HepG2 (cell line): ENCODE measurements at regions not wholly inside any gene's neighbourhood (a gene's known extent, or its start where the extent isn't known, plus 50 kb on each side); places are given as distances from the start of the nearest gene placed in this dataset.

Experiments used
- ATAD3A ChIP-seq: sonication (generic); formaldehyde crosslinking; IDR thresholded peaks from 2 replicates; pipeline ENCODE4 v1.4.0; 2020; ENCODE audit warnings: missing genetic modification reagents
- GABPB1 ChIP-seq: IDR thresholded peaks from 2 replicates; pipeline ENCODE4 v1.6.1; 2016; ENCODE audit warnings: mild to moderate bottlenecking, missing genetic modification reagents, moderate library complexity, missing compliant biosample characterization
- KLF12 ChIP-seq: sonication (generic); formaldehyde crosslinking; IDR thresholded peaks from 2 replicates; pipeline ENCODE4 v1.4.0; 2020; ENCODE audit warnings: missing genetic modification reagents, borderline replicate concordance
- PATZ1 ChIP-seq: sonication (generic); formaldehyde crosslinking; IDR thresholded peaks from 2 replicates; pipeline ENCODE4 v1.4.0; 2020; ENCODE audit warnings: missing genetic modification reagents
- PTBP1 ChIP-seq: fragments of 200-400 bp; formaldehyde crosslinking; IDR thresholded peaks from 2 replicates; pipeline ENCODE4 v1.6.1; 2018; ENCODE audit warnings: low read length, low read depth; ENCODE audit not compliant: poor library complexity, severe bottlenecking
- RBAK ChIP-seq: sonication (generic); formaldehyde crosslinking; IDR thresholded peaks from 2 replicates; pipeline ENCODE4 v1.5.1; 2020; ENCODE audit warnings: mild to moderate bottlenecking, missing genetic modification reagents
- REPIN1 ChIP-seq: sonication (generic); formaldehyde crosslinking; IDR thresholded peaks from 2 replicates; pipeline ENCODE4 v1.8.0; 2022; ENCODE audit warnings: missing genetic modification reagents, low read depth, mild to moderate bottlenecking, borderline replicate concordance
- SP2 ChIP-seq: sonication (generic); formaldehyde crosslinking; IDR thresholded peaks from 2 replicates; pipeline ENCODE4 v1.5.1; 2020; ENCODE audit warnings: mild to moderate bottlenecking, missing genetic modification reagents
- STAG1 ChIP-seq: sonication (generic); formaldehyde crosslinking; IDR thresholded peaks from 2 replicates; pipeline ENCODE4 v1.4.0; 2020; ENCODE audit warnings: missing genetic modification reagents
- UBTF ChIP-seq: sonication (generic); formaldehyde crosslinking; IDR thresholded peaks from 2 replicates; pipeline ENCODE4 v1.4.0; 2020; ENCODE audit warnings: mild to moderate bottlenecking, missing genetic modification reagents
- ZNF225 ChIP-seq: sonication (generic); formaldehyde crosslinking; IDR thresholded peaks from 2 replicates; pipeline ENCODE4 v1.4.0; 2020; ENCODE audit warnings: mild to moderate bottlenecking, missing genetic modification reagents
- ZNF280B ChIP-seq: sonication (generic); formaldehyde crosslinking; IDR thresholded peaks from 2 replicates; pipeline ENCODE4 v1.5.0; 2020; ENCODE audit warnings: missing genetic modification reagents, mild to moderate bottlenecking, borderline replicate concordance
- ZNF574 ChIP-seq: sonication (generic); formaldehyde crosslinking; IDR thresholded peaks from 2 replicates; pipeline ENCODE4 v1.4.0; 2020; ENCODE audit warnings: missing genetic modification reagents
- TF ChIP-seq, protein P1 (sequence below): IDR thresholded peaks from 2 replicates; pipeline ENCODE4 v1.6.1; 2012; ENCODE audit warnings: inconsistent platforms
- TF ChIP-seq, protein P2 (sequence below): sonication (generic); formaldehyde crosslinking; IDR thresholded peaks from 2 replicates; pipeline ENCODE4 v1.5.0; 2020; ENCODE audit warnings: missing genetic modification reagents, mild to moderate bottlenecking, borderline replicate concordance
- TF ChIP-seq, protein P3 (sequence below): sonication (generic); formaldehyde crosslinking; IDR thresholded peaks from 2 replicates; pipeline ENCODE4 v1.4.0; 2020; ENCODE audit warnings: missing genetic modification reagents

DNA sequence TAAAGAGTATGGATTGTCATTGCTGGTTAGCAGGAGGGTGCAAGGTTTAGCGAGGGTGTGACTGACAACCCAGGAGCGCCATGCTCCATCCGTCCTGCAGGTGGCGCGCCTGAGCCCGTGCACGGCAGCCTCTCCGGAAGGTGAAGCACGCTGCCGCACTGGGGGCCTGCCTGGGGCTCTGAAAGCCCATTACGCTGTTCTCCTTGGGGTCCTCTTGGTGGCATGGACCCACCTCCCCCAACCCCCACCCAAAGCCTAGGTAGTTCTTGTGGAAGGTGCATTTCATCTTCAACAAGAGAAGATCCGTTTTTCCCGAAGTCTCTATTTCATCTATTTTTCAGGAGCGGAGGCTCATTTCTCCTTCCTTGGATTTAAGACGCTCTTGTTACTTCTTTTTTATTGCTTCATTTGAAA lies 197.4 kb upstream of the KCNG1 start (continued):
- TF ChIP-seq, protein P1, sequence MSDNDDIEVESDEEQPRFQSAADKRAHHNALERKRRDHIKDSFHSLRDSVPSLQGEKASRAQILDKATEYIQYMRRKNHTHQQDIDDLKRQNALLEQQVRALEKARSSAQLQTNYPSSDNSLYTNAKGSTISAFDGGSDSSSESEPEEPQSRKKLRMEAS: peak; percentile 41; the same call in 1 of the 2 replicates
- TF ChIP-seq RBAK (CRISPR knock-in tag): 0 out of 2 replicates have a peak, but pooled peaks have one; percentile 18
- 0 out of 2 replicates have a peak, but pooled peaks have one; percentile 42 for TF ChIP-seq KLF12 (CRISPR knock-in tag)
- peak; percentile 53; the same call in 1 of the 2 replicates for TF ChIP-seq PATZ1
- TF ChIP-seq ZNF225 (CRISPR knock-in tag): peak; percentile 74; the same call in 1 of the 2 replicates
- peak; percentile 76; the same call in 1 of the 2 replicates for TF ChIP-seq ZNF280B (CRISPR knock-in tag)
- peak; percentile 69 for TF ChIP-seq GABPB1 (CRISPR knock-in tag)
- no peak for TF ChIP-seq ATAD3A (CRISPR knock-in tag)
- 0 out of 2 replicates have a peak, but pooled peaks have one; percentile 14 for TF ChIP-seq UBTF
- no peak for TF ChIP-seq PTBP1
- TF ChIP-seq REPIN1 (CRISPR knock-in tag): no peak
- TF ChIP-seq SP2: no peak
- peak; percentile 35; the same call in 1 of the 2 replicates for TF ChIP-seq ZNF574 (CRISPR knock-in tag)
- TF ChIP-seq, protein P2, sequence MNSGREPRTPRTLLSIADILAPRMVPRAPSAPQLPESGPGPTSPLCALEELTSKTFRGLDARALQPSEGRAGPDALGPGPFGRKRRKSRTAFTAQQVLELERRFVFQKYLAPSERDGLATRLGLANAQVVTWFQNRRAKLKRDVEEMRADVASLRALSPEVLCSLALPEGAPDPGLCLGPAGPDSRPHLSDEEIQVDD (CRISPR knock-in tag): no peak
- TF ChIP-seq, protein P3, sequence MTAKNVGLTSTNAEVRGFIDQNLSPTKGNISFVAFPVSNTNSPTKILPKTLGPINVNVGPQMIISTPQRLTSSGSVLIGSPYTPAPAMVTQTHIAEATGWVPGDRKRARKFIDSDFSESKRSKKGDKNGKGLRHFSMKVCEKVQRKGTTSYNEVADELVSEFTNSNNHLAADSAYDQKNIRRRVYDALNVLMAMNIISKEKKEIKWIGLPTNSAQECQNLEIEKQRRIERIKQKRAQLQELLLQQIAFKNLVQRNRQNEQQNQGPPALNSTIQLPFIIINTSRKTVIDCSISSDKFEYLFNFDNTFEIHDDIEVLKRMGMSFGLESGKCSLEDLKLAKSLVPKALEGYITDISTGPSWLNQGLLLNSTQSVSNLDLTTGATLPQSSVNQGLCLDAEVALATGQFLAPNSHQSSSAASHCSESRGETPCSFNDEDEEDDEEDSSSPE (CRISPR knock-in tag): 0 out of 2 replicates have a peak, but pooled peaks have one; percentile 18
- TF ChIP-seq STAG1 (CRISPR knock-in tag): peak; percentile 75
